Smooth muscle cell (in vitro differentiated cells): ENCODE measurements at regions not wholly inside any gene's neighbourhood (a gene's known extent, or its start where the extent isn't known, plus 50 kb on each side); places are given as distances from the start of the nearest gene placed in this dataset.

Source experiments
- DNase-seq: peaks from one replicate; lab custom pipeline; 2025; ENCODE audit not compliant: unreplicated experiment; lab: John Stamatoyannopoulos, UW
- H2AFZ ChIP-seq: fragments of 200-600 bp; sonication (generic); 2 replicates; pipeline ENCODE4 v1.6.0; 2016; ENCODE audit warnings: antibody characterized with exemption, low read depth, mild to moderate bottlenecking
- H3F3A ChIP-seq: fragments of 200-600 bp; sonication (generic); 2 replicates; pipeline ENCODE4 v1.6.0; 2017; ENCODE audit warnings: antibody characterized with exemption, low read depth
- H3K27ac ChIP-seq: fragments of 200-600 bp; sonication (generic); 2 replicates; pipeline ENCODE4 v1.5.1; 2016; ENCODE audit warnings: low read depth, mild to moderate bottlenecking
- H3K27me3 ChIP-seq: fragments of 200-600 bp; sonication (generic); 2 replicates; pipeline ENCODE4 v1.6.1; 2016; ENCODE audit warnings: low read depth, mild to moderate bottlenecking
- H3K36me3 ChIP-seq: fragments of 200-600 bp; sonication (generic); 2 replicates; pipeline ENCODE4 v1.5.1; 2016; ENCODE audit warnings: low read depth
- H3K4me1 ChIP-seq: fragments of 200-600 bp; sonication (generic); 2 replicates; pipeline ENCODE4 v1.5.1; 2016; ENCODE audit warnings: low read depth
- H3K4me2 ChIP-seq: fragments of 200-600 bp; sonication (generic); 2 replicates; pipeline ENCODE4 v1.6.0; 2016; ENCODE audit warnings: mild to moderate bottlenecking
- H3K4me3 ChIP-seq: fragments of 200-600 bp; sonication (generic); 2 replicates; pipeline ENCODE4 v1.5.1; 2016; ENCODE audit warnings: mild to moderate bottlenecking
- H3K79me2 ChIP-seq: fragments of 200-600 bp; sonication (generic); 2 replicates; pipeline ENCODE4 v1.6.0; 2016; ENCODE audit warnings: low read depth, mild to moderate bottlenecking
- H3K9ac ChIP-seq: fragments of 200-600 bp; sonication (generic); 2 replicates; pipeline ENCODE4 v1.6.0; 2016; ENCODE audit warnings: low read depth
- H3K9me3 ChIP-seq: fragments of 200-600 bp; sonication (generic); replicated peaks from 2 replicates; pipeline ENCODE4 v1.5.1; 2016; ENCODE audit warnings: low read depth
- H4K20me1 ChIP-seq: fragments of 200-600 bp; sonication (generic); 2 replicates; pipeline ENCODE4 v1.6.0; 2016; ENCODE audit warnings: low read depth
- WGBS: methylation state at CpG from one replicate; pipeline ENCODE4 v1.1.7; 2016; ENCODE audit warnings: low lambda C conversion rate; 5-methylcytosine and 5-hydroxymethylcytosine counted together
- TF ChIP-seq, protein P1 (sequence below): fragments of 200-600 bp; sonication (generic); IDR thresholded peaks from 2 replicates; pipeline ENCODE4 v1.5.1; 2017; ENCODE audit warnings: borderline replicate concordance, mild to moderate bottlenecking, antibody characterized with exemption; ENCODE audit not compliant: insufficient read depth, poor library complexity, severe bottlenecking

DNA sequence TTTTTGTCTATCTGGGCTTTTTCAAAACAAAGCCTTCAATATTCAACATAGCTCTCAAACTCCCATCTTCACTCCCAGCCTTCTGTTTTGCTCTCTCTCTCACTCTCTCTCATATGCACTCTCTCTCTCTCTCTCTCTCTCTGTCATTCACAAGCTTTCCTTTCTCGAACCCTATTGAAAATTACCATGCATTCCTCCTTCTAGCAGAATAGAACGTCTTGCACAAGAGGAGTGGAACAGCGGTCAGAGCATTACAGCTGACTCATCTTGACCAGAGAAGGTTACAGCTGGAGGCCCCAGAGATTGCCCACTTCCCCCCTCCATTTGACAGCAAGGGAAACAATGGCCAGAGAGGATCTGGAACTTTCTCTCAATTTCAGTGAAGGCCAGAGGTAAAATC is 51.0 kb upstream of the LIFR start:
- H3K4me3 ChIP-seq = no peak overlapping the region
- TF ChIP-seq, protein P1, sequence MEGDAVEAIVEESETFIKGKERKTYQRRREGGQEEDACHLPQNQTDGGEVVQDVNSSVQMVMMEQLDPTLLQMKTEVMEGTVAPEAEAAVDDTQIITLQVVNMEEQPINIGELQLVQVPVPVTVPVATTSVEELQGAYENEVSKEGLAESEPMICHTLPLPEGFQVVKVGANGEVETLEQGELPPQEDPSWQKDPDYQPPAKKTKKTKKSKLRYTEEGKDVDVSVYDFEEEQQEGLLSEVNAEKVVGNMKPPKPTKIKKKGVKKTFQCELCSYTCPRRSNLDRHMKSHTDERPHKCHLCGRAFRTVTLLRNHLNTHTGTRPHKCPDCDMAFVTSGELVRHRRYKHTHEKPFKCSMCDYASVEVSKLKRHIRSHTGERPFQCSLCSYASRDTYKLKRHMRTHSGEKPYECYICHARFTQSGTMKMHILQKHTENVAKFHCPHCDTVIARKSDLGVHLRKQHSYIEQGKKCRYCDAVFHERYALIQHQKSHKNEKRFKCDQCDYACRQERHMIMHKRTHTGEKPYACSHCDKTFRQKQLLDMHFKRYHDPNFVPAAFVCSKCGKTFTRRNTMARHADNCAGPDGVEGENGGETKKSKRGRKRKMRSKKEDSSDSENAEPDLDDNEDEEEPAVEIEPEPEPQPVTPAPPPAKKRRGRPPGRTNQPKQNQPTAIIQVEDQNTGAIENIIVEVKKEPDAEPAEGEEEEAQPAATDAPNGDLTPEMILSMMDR = no peak
- no peaks in the 10 kb centered on the region for H4K20me1 ChIP-seq
- 0% methylated on average over 3 of the region's 3 CpGs for WGBS
- H3K4me2 ChIP-seq = peak overlapping the region; percentile 28
- peaks cover 13% of the 10 kb centered on the region for H3F3A ChIP-seq
- H3K36me3 ChIP-seq = no peaks in the 10 kb centered on the region
- peaks cover 3% of the 10 kb centered on the region for H3K4me1 ChIP-seq
- H3K27me3 ChIP-seq = no peaks in the 10 kb centered on the region
- no peak for DNase-seq
- peak overlapping the region; percentile 46 for H3K27ac ChIP-seq
- no peak overlapping the region for H3K9ac ChIP-seq
- no peaks in the 10 kb centered on the region for H3K9me3 ChIP-seq
- no peak overlapping the region for H2AFZ ChIP-seq
- H3K79me2 ChIP-seq = no peaks in the 10 kb centered on the region

DNA sequence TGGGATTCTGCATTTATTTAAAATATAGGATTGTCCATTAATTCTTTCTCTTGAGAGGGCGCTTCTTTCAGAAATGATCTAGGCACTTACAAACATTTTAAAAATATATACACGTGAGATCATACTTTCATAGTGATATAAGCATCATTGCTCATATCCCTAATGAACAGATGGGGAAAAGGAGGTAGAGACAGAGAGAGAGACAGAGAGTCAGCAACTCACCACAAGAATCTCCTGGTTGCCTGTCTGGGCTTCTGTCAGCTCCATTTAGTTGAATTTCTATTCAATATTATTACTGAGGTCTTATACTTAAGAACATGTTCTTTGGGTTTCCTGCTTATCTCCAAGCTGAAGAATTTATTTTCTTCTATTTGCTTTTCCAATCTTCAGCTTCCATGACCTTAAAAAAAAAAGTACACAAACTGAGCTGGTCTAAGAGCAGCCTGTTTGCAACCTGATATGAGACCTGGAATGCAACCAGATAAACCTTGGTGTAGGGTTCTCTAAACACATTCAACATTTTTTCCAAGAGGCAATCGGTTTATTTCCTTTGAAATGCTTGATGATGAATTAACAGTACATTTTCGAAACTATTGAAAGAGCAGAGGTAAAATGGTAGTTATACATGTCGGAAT is 51.6 kb upstream of the LIFR start:
- no peaks in the 10 kb centered on the region for H4K20me1 ChIP-seq
- H3K4me2 ChIP-seq = peak overlapping the region; percentile 28
- H2AFZ ChIP-seq = no peak overlapping the region
- no peaks in the 10 kb centered on the region for H3K36me3 ChIP-seq
- H3K27ac ChIP-seq = peak overlapping the region; percentile 46
- TF ChIP-seq, protein P1 = no peak
- 79% methylated on average over 5 of the region's 5 CpGs for WGBS
- H3K4me1 ChIP-seq = peaks cover 3% of the 10 kb centered on the region
- H3K4me3 ChIP-seq = no peak overlapping the region
- H3F3A ChIP-seq = peaks cover 13% of the 10 kb centered on the region
- H3K27me3 ChIP-seq = no peaks in the 10 kb centered on the region
- no peak overlapping the region for H3K9ac ChIP-seq
- H3K9me3 ChIP-seq = no peaks in the 10 kb centered on the region
- H3K79me2 ChIP-seq = no peaks in the 10 kb centered on the region
- DNase-seq = no peak

GRCh38 chr5:38608874-38609273 is 52.4 kb upstream of the LIFR start:
- WGBS = 12% methylated on average over 1 of the region's 1 CpG
- Histone ChIP-seq H3K4me3 (no peak overlapping the region), H3K9me3 (no peaks in the 10 kb centered on the region), H3K27me3 (no peaks in the 10 kb centered on the region), H3K9ac (no peak overlapping the region), H4K20me1 (no peaks in the 10 kb centered on the region), H3K4me2 (peak overlapping the region; percentile 28), H3K27ac (no peak overlapping the region), H3K79me2 (no peaks in the 10 kb centered on the region), H3K36me3 (no peaks in the 10 kb centered on the region), H3K4me1 (peaks cover 3% of the 10 kb centered on the region), H2AFZ (no peak overlapping the region), H3F3A (peaks cover 13% of the 10 kb centered on the region)
- DNase-seq = no peak
- TF ChIP-seq, protein P1 = no peak

DNA sequence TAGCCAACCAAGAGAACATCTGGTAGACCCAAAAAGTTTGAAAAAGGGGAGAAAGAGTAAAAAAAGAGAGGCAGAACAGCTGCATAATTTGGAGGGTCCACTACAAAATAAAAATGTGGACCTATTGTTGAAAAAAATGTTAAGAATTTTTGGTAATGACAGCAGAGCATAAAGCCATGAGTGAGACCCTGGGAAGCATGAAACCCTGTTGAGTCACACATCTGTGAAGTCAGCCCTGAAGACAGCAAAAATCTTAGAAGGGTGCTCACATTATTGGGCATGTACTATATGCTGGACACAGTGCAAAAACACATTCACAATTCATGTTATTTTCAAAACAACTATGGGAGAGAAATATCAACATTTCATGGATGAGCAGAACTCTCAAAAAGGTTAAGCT is 56.4 kb upstream of the LIFR start:
- Histone ChIP-seq H3K9ac (no peak overlapping the region), H3K36me3 (no peaks in the 10 kb centered on the region), H3K4me1 (no peaks in the 10 kb centered on the region), H3F3A (peaks cover 10% of the 10 kb centered on the region), H3K27ac (no peak overlapping the region), H4K20me1 (no peaks in the 10 kb centered on the region), H3K27me3 (no peaks in the 10 kb centered on the region), H3K79me2 (no peaks in the 10 kb centered on the region), H3K4me3 (no peak overlapping the region), H3K9me3 (no peaks in the 10 kb centered on the region), H2AFZ (no peak overlapping the region), H3K4me2 (no peak overlapping the region)
- no peak for DNase-seq
- TF ChIP-seq, protein P1 = no peak
